Lower leg skin (tissue), 4 donors: ENCODE measurements at regions not wholly inside any gene's neighbourhood (a gene's known extent, or its start where the extent isn't known, plus 50 kb on each side); places are given as distances from the start of the nearest gene placed in this dataset.
"Not testable (repeated sequence)": the region's sequence is repeated elsewhere in the genome, so short reads cannot be mapped to it uniquely, and the experiment has no call there.

Experiments
- DNase-seq, 2 donors: peaks; one replicate each; pipeline ENCODE4 v3.0.0-alpha.2; 2019; ENCODE audit warnings: low spot score in 2 of 2
- H3K4me3 ChIP-seq: fragments of 200-600 bp; sonication (generic); 2 replicates; pipeline ENCODE4 v1.5.1; 2017; ENCODE audit warnings: mild to moderate bottlenecking, low read depth; ENCODE audit not compliant: poor library complexity, severe bottlenecking
- CTCF ChIP-seq, 3 donors: fragments of 450-650 bp; IDR thresholded peaks; one replicate each; pipeline ENCODE4 v1.5.1; 2016; ENCODE audit warnings: antibody characterized with exemption in 3 of 3, mild to moderate bottlenecking in 3 of 3, moderate library complexity in 2 of 3
- POLR2A ChIP-seq, 2 donors: fragments of 450-650 bp; IDR thresholded peaks; one replicate each; pipeline ENCODE4 v1.6.1; 2016 to 2017; ENCODE audit warnings: antibody characterized with exemption in 2 of 2, mild to moderate bottlenecking in 1 of 2, moderate library complexity in 1 of 2
- WGBS, 2 donors: methylation state at CpG; one replicate each; pipeline ENCODE4 v1.1.5; 2018; 5-methylcytosine and 5-hydroxymethylcytosine counted together
- intact Hi-C: fragments of 100-400 bp; cut with DNase I; formaldehyde crosslinking; loops from one replicate; pipeline ENCODE4 v1.15.0; 2023; ENCODE audit warnings: low total_unique reads

GRCh38 chr13:63460462-63461090 lies 2044.9 kb upstream of the PCDH20 start:
- WGBS, 2 donors = 26 to 66% methylated on average over 2 of the region's 2 CpGs
- no peak for DNase-seq
- intact Hi-C loops = no loop called here
- TF ChIP-seq CTCF (IDR thresholded peaks at IDR 0.05) = no peak
- TF ChIP-seq POLR2A (IDR thresholded peaks at IDR 0.05) = no peak
- no peak overlapping the region for H3K4me3 ChIP-seq

GRCh38 chr13:63457186-63457585 lies 2041.5 kb upstream of the PCDH20 start:
- intact Hi-C loops = no loop called here
- no peak overlapping the region for H3K4me3 ChIP-seq
- DNase-seq = no peak
- no peak for TF ChIP-seq CTCF (IDR thresholded peaks at IDR 0.05)
- TF ChIP-seq POLR2A (IDR thresholded peaks at IDR 0.05) = no peak
- WGBS, 2 donors = 52 to 67% methylated on average over 1 of the region's 1 CpG

- no peak overlapping the region for H3K4me3 ChIP-seq
- WGBS, 2 donors = 78 to 95% methylated on average over 3 of the region's 3 CpGs
- intact Hi-C loops = no loop called here
- no peak for DNase-seq
- TF ChIP-seq POLR2A (IDR thresholded peaks at IDR 0.05) (no peak), CTCF (IDR thresholded peaks at IDR 0.05) (no peak)
These were observed 2040.3 kb upstream of the PCDH20 start for GRCh38 chr13:63455938-63456337.

- 3 to 19% methylated on average over 1 of the region's 1 CpG for WGBS, 2 donors
- TF ChIP-seq CTCF (IDR thresholded peaks at IDR 0.05) = no peak
- no peak for TF ChIP-seq POLR2A (IDR thresholded peaks at IDR 0.05)
- intact Hi-C loops = no loop called here
- DNase-seq = no peak
- H3K4me3 ChIP-seq = no peak overlapping the region
These were observed 2033.9 kb upstream of the PCDH20 start for GRCh38 chr13:63449550-63449949.

- H3K4me3 ChIP-seq = no peak overlapping the region
- TF ChIP-seq CTCF (IDR thresholded peaks at IDR 0.05) (no peak), POLR2A (IDR thresholded peaks at IDR 0.05) (no peak)
- DNase-seq = no peak
- intact Hi-C loops = no loop called here
- WGBS, 2 donors = 86 to 87% methylated on average over 3 of the region's 3 CpGs
These were observed 2033.0 kb upstream of the PCDH20 start for GRCh38 chr13:63448692-63449091.

- DNase-seq = no peak
- H3K4me3 ChIP-seq = no peak overlapping the region
- intact Hi-C loops = no loop called here
- TF ChIP-seq CTCF (IDR thresholded peaks at IDR 0.05) = no peak
- no peak for TF ChIP-seq POLR2A (IDR thresholded peaks at IDR 0.05)
- WGBS, 2 donors = 79 to 81% methylated on average over 6 of the region's 6 CpGs
These were observed 2030.7 kb upstream of the PCDH20 start for GRCh38 chr13:63446329-63446728.

- 75 to 77% methylated on average over 3 of the region's 3 CpGs for WGBS, 2 donors
- DNase-seq, intact Hi-C loops, H3K4me3 ChIP-seq: not testable (repeated sequence)
These were observed 2028.6 kb upstream of the PCDH20 start for GRCh38 chr13:63444225-63444624.
